ENCODE measurements at regions not wholly inside any gene's neighbourhood (a gene's known extent, or its start where the extent isn't known, plus 50 kb on each side); places are given as distances from the start of the nearest gene placed in this dataset.

GRCh38 chr10:88047579-88047978 lies 184.2 kb downstream of the PTEN start (continued):
- TF ChIP-seq SPI1 (IDR thresholded peaks at IDR 0.05; ENCODE audit: borderline replicate concordance, insufficient read depth, low read depth, low read length) (no peak), BMI1 (IDR thresholded peaks at IDR 0.05; ENCODE audit: borderline replicate concordance) (no peak)

- DNase-seq (ENCODE audit: low read depth, low spot score), result no peak
- H3K27me3 ChIP-seq (replicated peaks in 1 of 2; ENCODE audit: control insufficient read depth in 2 of 2, insufficient read depth in 2 of 2, low read length in 1 of 2), result no peaks in the 10 kb centered on the region
- no peaks in the 10 kb centered on the region for H4K20me1 ChIP-seq (ENCODE audit: control insufficient read depth, insufficient read depth)
- no peak for FAIRE-seq
- no peaks in the 10 kb centered on the region for H3K36me3 ChIP-seq (ENCODE audit: control insufficient read depth in 2 of 2, insufficient read depth in 2 of 2, low read length in 1 of 2)
- no peak overlapping the region for H3K9ac ChIP-seq (ENCODE audit: control insufficient read depth, insufficient read depth, low read length)
- TF ChIP-seq ZBTB11 (CRISPR knock-in tag; IDR thresholded peaks at IDR 0.05) (no peak), ASH2L (IDR thresholded peaks at IDR 0.05; ENCODE audit: borderline replicate concordance, low read depth) (no peak), ZZZ3 (IDR thresholded peaks at IDR 0.05; ENCODE audit: control insufficient read depth, insufficient read length, low read depth) (no peak), TARDBP (IDR thresholded peaks at IDR 0.05; ENCODE audit: borderline replicate concordance) (no peak), ZNF24 (IDR thresholded peaks at IDR 0.05) (no peak), NFIC (IDR thresholded peaks at IDR 0.05; ENCODE audit: low read depth, low read length) (no peak)
- ChIA-PET SMC1A (ENCODE audit: uncharacterized antibody, unreplicated experiment) (interaction anchor here (0.6 to 1.2 kb wide), 3 partner anchors 17 to 183 kb away, joined by 3 read pairs; no protein-coding TSS in a partner anchor), CTCF (no interaction called here), RAD21 (ENCODE audit: unreplicated experiment) (no interaction called here), POLR2A (no interaction called here)
- no peak overlapping the region for H3K4me3 ChIP-seq
- BruUV-seq (replicated peaks), result no TSS peak
- in situ Hi-C loops (cut with MboI), result no loop called here
- ATAC-seq, result no peak
- intact Hi-C loops (cut with micrococcal nuclease; ENCODE audit: unreplicated experiment), result loop anchor here (5.0 kb wide), 1 partner anchor 51 kb away; no protein-coding TSS in a partner anchor
- no peaks in the 10 kb centered on the region for H3K79me2 ChIP-seq (ENCODE audit: control insufficient read depth, insufficient read depth, low read length)
- WGBS (ENCODE audit: insufficient coverage, insufficient replicate concordance, low lambda C conversion rate, missing lambda C conversion rate), result 86% methylated on average over 1 of the region's 1 CpG
- no peaks in the 10 kb centered on the region; the same call in 2 of the 3 replicates for H3K9me3 ChIP-seq (replicated peaks; ENCODE audit: control insufficient read depth, insufficient read depth, low read length)
- no peak overlapping the region for H2AFZ ChIP-seq (ENCODE audit: control insufficient read depth, low read depth, low read length)
- no peak overlapping the region for H3K27ac ChIP-seq (ENCODE audit: control insufficient read depth, insufficient read depth)
- H3K4me2 ChIP-seq (ENCODE audit: control insufficient read depth, insufficient read depth), result no peak overlapping the region
- no peaks in the 10 kb centered on the region for H3K4me1 ChIP-seq (ENCODE audit: control insufficient read depth, insufficient read depth, low read length)
These were observed 184.9 kb downstream of the PTEN start for GRCh38 chr10:88048312-88048711.

All from GM12878 (cell line).